ENCODE measurements at regions not wholly inside any gene's neighbourhood (a gene's known extent, or its start where the extent isn't known, plus 50 kb on each side); places are given as distances from the start of the nearest gene placed in this dataset.
"Not testable (repeated sequence)": the region's sequence is repeated elsewhere in the genome, so short reads cannot be mapped to it uniquely, and the experiment has no call there.

DNA sequence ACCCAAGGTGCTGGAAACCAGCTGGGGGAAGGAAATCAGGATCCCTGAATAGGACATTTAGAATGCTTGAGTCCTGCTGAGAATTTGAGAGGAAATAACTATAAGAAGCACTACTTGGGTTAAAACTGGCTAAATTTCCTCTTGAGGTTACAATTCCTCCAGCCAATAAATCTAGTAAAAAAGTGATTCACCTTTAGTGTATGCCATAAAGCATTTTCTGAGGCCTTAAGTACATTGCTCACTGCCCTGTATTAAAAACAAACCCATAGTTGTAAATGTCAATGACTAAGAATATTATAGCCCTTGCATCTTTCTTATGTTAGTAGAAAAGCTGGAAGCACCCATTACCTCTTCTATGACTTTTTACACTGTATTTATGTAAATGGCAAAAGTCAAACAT, 634.7 kb upstream of the ARRDC3 start:
- Histone ChIP-seq H2AK5ac (ENCODE audit: low read length, severe bottlenecking) (no peak overlapping the region), H2BK5ac (ENCODE audit: low read depth, low read length, poor library complexity, severe bottlenecking) (no peak overlapping the region)

GRCh38 chr5:92011845-92012244, 628.7 kb upstream of the ARRDC3 start:
- DNase-seq; H3K27ac ChIP-seq (ENCODE audit: low read length, poor library complexity, severe bottlenecking); H3K9ac ChIP-seq (ENCODE audit: low read length); H3K4me3 ChIP-seq (ENCODE audit: insufficient read depth in 1 of 2, low read depth in 1 of 2, low read length in 2 of 2); H3K9me3 ChIP-seq (ENCODE audit: control insufficient read depth, low read length); H3K36me3 ChIP-seq (ENCODE audit: control insufficient read depth in 1 of 2, insufficient read depth in 2 of 2, low read depth in 1 of 2, low read length in 2 of 2); H3K27me3 ChIP-seq (ENCODE audit: control insufficient read depth in 1 of 2, insufficient read depth in 1 of 2, low read length in 2 of 2); H2BK120ac ChIP-seq (ENCODE audit: low read depth, low read length); H4K8ac ChIP-seq (ENCODE audit: low read length); H2BK15ac ChIP-seq (ENCODE audit: low read depth, poor library complexity, severe bottlenecking); H4K91ac ChIP-seq (ENCODE audit: low read length); H2AFZ ChIP-seq (ENCODE audit: low read depth, low read length); H2BK5ac ChIP-seq (ENCODE audit: low read depth, low read length, poor library complexity, severe bottlenecking); H3K79me1 ChIP-seq (replicated peaks; ENCODE audit: low read length, poor library complexity, severe bottlenecking); H2AK5ac ChIP-seq (ENCODE audit: low read length, severe bottlenecking); H3K14ac ChIP-seq (ENCODE audit: low read length in 2 of 2); H3K18ac ChIP-seq (ENCODE audit: low read depth in 1 of 2, low read length in 2 of 2); H3K4me1 ChIP-seq (ENCODE audit: control insufficient read depth, insufficient read depth, low read depth, low read length); H3K23ac ChIP-seq (ENCODE audit: low read length in 2 of 2); H3K4ac ChIP-seq (ENCODE audit: low read depth in 1 of 2, low read length in 2 of 2); H3K4me2 ChIP-seq (ENCODE audit: low read length, poor library complexity, severe bottlenecking); H2BK12ac ChIP-seq (ENCODE audit: low read length in 2 of 2): not testable (repeated sequence)
- WGBS, result 79% methylated on average over 1 of the region's 1 CpG

More for the DNA sequence above, 634.7 kb upstream of the ARRDC3 start:
- Histone ChIP-seq H3K79me1 (replicated peaks; ENCODE audit: low read length, poor library complexity, severe bottlenecking) (no peaks in the 10 kb centered on the region), H3K23ac (ENCODE audit: low read length in 2 of 2) (no peak overlapping the region), H2BK12ac (ENCODE audit: low read length in 2 of 2) (no peak overlapping the region), H3K9ac (ENCODE audit: low read length) (no peak overlapping the region), H3K9me3 (ENCODE audit: control insufficient read depth, low read length) (no peaks in the 10 kb centered on the region), H2AFZ (ENCODE audit: low read depth, low read length) (no peak overlapping the region), H2BK15ac (ENCODE audit: low read depth, poor library complexity, severe bottlenecking) (no peak overlapping the region), H3K27ac (ENCODE audit: low read length, poor library complexity, severe bottlenecking) (peak overlapping the region; percentile 38), H3K4me2 (ENCODE audit: low read length, poor library complexity, severe bottlenecking) (no peak overlapping the region), H4K91ac (ENCODE audit: low read length) (no peak overlapping the region), H3K4me3 (ENCODE audit: insufficient read depth in 1 of 2, low read depth in 1 of 2, low read length in 2 of 2) (no peak overlapping the region), H3K14ac (ENCODE audit: low read length in 2 of 2) (no peak overlapping the region), H4K8ac (ENCODE audit: low read length) (no peak overlapping the region), H3K18ac (ENCODE audit: low read depth in 1 of 2, low read length in 2 of 2) (no peak overlapping the region), H3K4me1 (ENCODE audit: control insufficient read depth, insufficient read depth, low read depth, low read length) (no peaks in the 10 kb centered on the region), H3K4ac (ENCODE audit: low read depth in 1 of 2, low read length in 2 of 2) (no peak overlapping the region), H3K27me3 (ENCODE audit: control insufficient read depth in 1 of 2, insufficient read depth in 1 of 2, low read length in 2 of 2) (no peaks in the 10 kb centered on the region), H3K36me3 (ENCODE audit: control insufficient read depth in 1 of 2, insufficient read depth in 2 of 2, low read depth in 1 of 2, low read length in 2 of 2) (no peaks in the 10 kb centered on the region), H2BK120ac (ENCODE audit: low read depth, low read length) (no peak overlapping the region)
- peak; percentile 54 for DNase-seq

DNA sequence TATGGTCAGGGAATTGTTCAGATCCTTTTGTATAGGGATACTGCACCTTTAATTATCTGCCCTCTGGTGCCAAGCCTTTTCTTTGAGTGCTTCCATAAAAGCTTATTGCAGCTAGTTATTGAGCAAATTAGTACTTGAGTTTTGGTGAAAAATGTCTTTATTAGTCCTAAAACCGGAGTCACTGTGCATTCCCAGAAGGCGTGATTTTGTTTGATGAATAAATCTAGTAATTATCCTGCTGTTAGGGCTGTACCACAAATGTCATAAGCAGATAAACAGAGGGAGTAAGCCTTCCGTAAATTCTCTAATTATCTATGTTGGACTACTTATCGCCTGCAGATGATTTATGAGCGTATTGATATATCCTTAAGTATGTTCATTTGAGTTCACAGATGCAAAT, 620.7 kb upstream of the ARRDC3 start:
- no peak overlapping the region for H2BK5ac ChIP-seq (ENCODE audit: low read depth, low read length, poor library complexity, severe bottlenecking)
- WGBS, result 74% methylated on average over 4 of the region's 5 CpGs

GRCh38 chr5:92002721-92003274, 619.7 kb upstream of the ARRDC3 start:
- no peaks in the 10 kb centered on the region for H3K9me3 ChIP-seq (ENCODE audit: control insufficient read depth, low read length)
- H3K9ac ChIP-seq (ENCODE audit: low read length), result no peak overlapping the region
- no peak overlapping the region for H2BK5ac ChIP-seq (ENCODE audit: low read depth, low read length, poor library complexity, severe bottlenecking)
- no peak overlapping the region for H3K27ac ChIP-seq (ENCODE audit: low read length, poor library complexity, severe bottlenecking)
- H3K27me3 ChIP-seq (ENCODE audit: control insufficient read depth in 1 of 2, insufficient read depth in 1 of 2, low read length in 2 of 2), result no peaks in the 10 kb centered on the region
- no peak overlapping the region for H2AFZ ChIP-seq (ENCODE audit: low read depth, low read length)
- no peak overlapping the region for H3K4me2 ChIP-seq (ENCODE audit: low read length, poor library complexity, severe bottlenecking)
- no peak for DNase-seq
- no peaks in the 10 kb centered on the region for H3K36me3 ChIP-seq (ENCODE audit: control insufficient read depth in 1 of 2, insufficient read depth in 2 of 2, low read depth in 1 of 2, low read length in 2 of 2)
- H2AK5ac ChIP-seq (ENCODE audit: low read length, severe bottlenecking), result no peak overlapping the region
- H3K14ac ChIP-seq (ENCODE audit: low read length in 2 of 2), result no peak overlapping the region
- no peaks in the 10 kb centered on the region for H3K79me1 ChIP-seq (replicated peaks; ENCODE audit: low read length, poor library complexity, severe bottlenecking)
- no peak overlapping the region for H3K23ac ChIP-seq (ENCODE audit: low read length in 2 of 2)
- no peak overlapping the region for H4K8ac ChIP-seq (ENCODE audit: low read length)
- no peak overlapping the region for H3K4me3 ChIP-seq (ENCODE audit: insufficient read depth in 1 of 2, low read depth in 1 of 2, low read length in 2 of 2)
- H2BK12ac ChIP-seq (ENCODE audit: low read length in 2 of 2), result no peak overlapping the region
- no peak overlapping the region for H2BK15ac ChIP-seq (ENCODE audit: low read depth, poor library complexity, severe bottlenecking)
- H2BK120ac ChIP-seq (ENCODE audit: low read depth, low read length), result no peak overlapping the region
- H4K91ac ChIP-seq (ENCODE audit: low read length), result no peak overlapping the region
- WGBS, result 95% methylated on average over 4 of the region's 4 CpGs
- no peak overlapping the region for H3K18ac ChIP-seq (ENCODE audit: low read depth in 1 of 2, low read length in 2 of 2)
- H3K4ac ChIP-seq (ENCODE audit: low read depth in 1 of 2, low read length in 2 of 2), result no peak overlapping the region
- no peaks in the 10 kb centered on the region for H3K4me1 ChIP-seq (ENCODE audit: control insufficient read depth, insufficient read depth, low read depth, low read length)

More for the DNA sequence above, 620.7 kb upstream of the ARRDC3 start:
- no peaks in the 10 kb centered on the region for H3K27me3 ChIP-seq (ENCODE audit: control insufficient read depth in 1 of 2, insufficient read depth in 1 of 2, low read length in 2 of 2)
- H3K27ac ChIP-seq (ENCODE audit: low read length, poor library complexity, severe bottlenecking), result no peak overlapping the region
- H3K4me1 ChIP-seq (ENCODE audit: control insufficient read depth, insufficient read depth, low read depth, low read length), result no peaks in the 10 kb centered on the region
- H3K23ac ChIP-seq (ENCODE audit: low read length in 2 of 2), result no peak overlapping the region
- no peak overlapping the region for H3K9ac ChIP-seq (ENCODE audit: low read length)
- H3K14ac ChIP-seq (ENCODE audit: low read length in 2 of 2), result no peak overlapping the region
- H3K36me3 ChIP-seq (ENCODE audit: control insufficient read depth in 1 of 2, insufficient read depth in 2 of 2, low read depth in 1 of 2, low read length in 2 of 2), result no peaks in the 10 kb centered on the region
- no peak overlapping the region for H3K18ac ChIP-seq (ENCODE audit: low read depth in 1 of 2, low read length in 2 of 2)
- no peak overlapping the region for H4K8ac ChIP-seq (ENCODE audit: low read length)
- no peak overlapping the region for H2BK12ac ChIP-seq (ENCODE audit: low read length in 2 of 2)
- DNase-seq, result no peak
- no peak overlapping the region for H3K4ac ChIP-seq (ENCODE audit: low read depth in 1 of 2, low read length in 2 of 2)
- no peak overlapping the region for H4K91ac ChIP-seq (ENCODE audit: low read length)
- H3K79me1 ChIP-seq (replicated peaks; ENCODE audit: low read length, poor library complexity, severe bottlenecking), result no peaks in the 10 kb centered on the region
- H2BK15ac ChIP-seq (ENCODE audit: low read depth, poor library complexity, severe bottlenecking), result no peak overlapping the region
- H2AFZ ChIP-seq (ENCODE audit: low read depth, low read length), result no peak overlapping the region
- no peak overlapping the region for H3K4me3 ChIP-seq (ENCODE audit: insufficient read depth in 1 of 2, low read depth in 1 of 2, low read length in 2 of 2)
- no peak overlapping the region for H3K4me2 ChIP-seq (ENCODE audit: low read length, poor library complexity, severe bottlenecking)
- H2BK120ac ChIP-seq (ENCODE audit: low read depth, low read length), result no peak overlapping the region
- no peak overlapping the region for H2AK5ac ChIP-seq (ENCODE audit: low read length, severe bottlenecking)
- no peaks in the 10 kb centered on the region for H3K9me3 ChIP-seq (ENCODE audit: control insufficient read depth, low read length)
